ENCODE measurements at regions not wholly inside any gene's neighbourhood (a gene's known extent, or its start where the extent isn't known, plus 50 kb on each side); places are given as distances from the start of the nearest gene placed in this dataset.

DNA sequence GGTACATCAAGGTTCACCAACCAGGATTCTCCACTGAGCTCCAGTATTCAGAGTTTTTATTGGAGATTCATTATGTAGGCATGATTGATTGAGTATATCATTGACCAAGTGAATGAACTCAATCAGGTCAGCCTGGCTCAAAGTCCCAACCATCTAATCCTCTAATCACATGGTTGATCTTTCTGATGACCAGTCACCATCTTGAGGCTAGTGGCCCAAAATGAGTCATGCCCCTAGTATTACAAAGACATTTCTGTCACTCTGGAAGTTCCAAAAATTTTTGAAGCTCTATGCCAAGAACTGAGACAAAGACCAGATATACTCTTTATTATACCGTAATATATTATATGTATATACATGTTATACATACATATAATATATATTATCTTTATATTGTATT, 75.9 kb upstream of the ATF7IP start:
- TF ChIP-seq, protein P1, sequence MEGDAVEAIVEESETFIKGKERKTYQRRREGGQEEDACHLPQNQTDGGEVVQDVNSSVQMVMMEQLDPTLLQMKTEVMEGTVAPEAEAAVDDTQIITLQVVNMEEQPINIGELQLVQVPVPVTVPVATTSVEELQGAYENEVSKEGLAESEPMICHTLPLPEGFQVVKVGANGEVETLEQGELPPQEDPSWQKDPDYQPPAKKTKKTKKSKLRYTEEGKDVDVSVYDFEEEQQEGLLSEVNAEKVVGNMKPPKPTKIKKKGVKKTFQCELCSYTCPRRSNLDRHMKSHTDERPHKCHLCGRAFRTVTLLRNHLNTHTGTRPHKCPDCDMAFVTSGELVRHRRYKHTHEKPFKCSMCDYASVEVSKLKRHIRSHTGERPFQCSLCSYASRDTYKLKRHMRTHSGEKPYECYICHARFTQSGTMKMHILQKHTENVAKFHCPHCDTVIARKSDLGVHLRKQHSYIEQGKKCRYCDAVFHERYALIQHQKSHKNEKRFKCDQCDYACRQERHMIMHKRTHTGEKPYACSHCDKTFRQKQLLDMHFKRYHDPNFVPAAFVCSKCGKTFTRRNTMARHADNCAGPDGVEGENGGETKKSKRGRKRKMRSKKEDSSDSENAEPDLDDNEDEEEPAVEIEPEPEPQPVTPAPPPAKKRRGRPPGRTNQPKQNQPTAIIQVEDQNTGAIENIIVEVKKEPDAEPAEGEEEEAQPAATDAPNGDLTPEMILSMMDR (conservative IDR thresholded peaks at IDR 0.05; ENCODE audit: low read depth, low read length), result no peak
- TF ChIP-seq EZH2 (IDR thresholded peaks at IDR 0.05; ENCODE audit: borderline replicate concordance, low read depth, low read length, poor library complexity, severe bottlenecking), result no peak

Data from A673 (cell line).